Lung (tissue), 11 donors: ENCODE measurements at regions not wholly inside any gene's neighbourhood (a gene's known extent, or its start where the extent isn't known, plus 50 kb on each side); places are given as distances from the start of the nearest gene placed in this dataset.

Experiments used
- ATAC-seq: fragments of 200-7000 bp; cut with Tn5 transposase; one replicate; pipeline ENCODE4 v1.9.1; 2020; ENCODE audit warnings: moderate number of reproducible peaks; ENCODE audit not compliant: insufficient read depth, low FRiP score
- DNase-seq, 3 donors: peaks; one replicate each; pipeline ENCODE4 v3.0.0-alpha.2; 2013 to 2017
- H3K27ac ChIP-seq, 2 donors: one replicate each; pipeline ENCODE4 v1.5.1; 2013; ENCODE audit warnings: mild to moderate bottlenecking in 2 of 2, moderate library complexity in 2 of 2, control low read depth in 1 of 2, inconsistent platforms in 1 of 2, low read depth in 1 of 2, low read length in 1 of 2
- H3K27me3 ChIP-seq, 3 donors: one replicate each; pipeline ENCODE4 v1.5.1; 2013; ENCODE audit warnings: low read length in 2 of 3; ENCODE audit not compliant: control insufficient read depth in 3 of 3, insufficient read depth in 3 of 3
- H3K36me3 ChIP-seq, 4 donors: one replicate each; pipeline ENCODE4 v1.5.1; 2013; ENCODE audit warnings: low read length in 4 of 4, mild to moderate bottlenecking in 1 of 4, moderate library complexity in 1 of 4; ENCODE audit not compliant: control insufficient read depth in 4 of 4, insufficient read depth in 4 of 4
- H3K4me1 ChIP-seq, 5 donors: one replicate each; pipeline ENCODE4 v1.5.1; 2013; ENCODE audit warnings: low read length in 5 of 5, mild to moderate bottlenecking in 2 of 5, moderate library complexity in 1 of 5; ENCODE audit not compliant: control insufficient read depth in 5 of 5, insufficient read depth in 5 of 5
- H3K4me3 ChIP-seq: one replicate; pipeline ENCODE4 v1.5.1; 2013; ENCODE audit warnings: mild to moderate bottlenecking, control low read depth, moderate library complexity
- H3K9ac ChIP-seq, 2 donors: one replicate each; pipeline ENCODE4 v1.5.1; 2013; ENCODE audit warnings: low read length in 2 of 2, control low read depth in 1 of 2; ENCODE audit not compliant: insufficient read depth in 1 of 2
- H3K9me3 ChIP-seq, 4 donors: one replicate each; pipeline ENCODE4 v1.5.1; 2013; ENCODE audit warnings: low read length in 3 of 4, mild to moderate bottlenecking in 1 of 4, moderate library complexity in 1 of 4; ENCODE audit not compliant: control insufficient read depth in 4 of 4, insufficient read depth in 3 of 4
- WGBS, 2 donors: extraction: QIAGEN DNeasy Blood & Tissue Kit; methylation state at CpG; one replicate each; pipeline ENCODE4 v1.1.7; 2013; 5-methylcytosine and 5-hydroxymethylcytosine counted together
- TF ChIP-seq, protein P1 (sequence below): IDR thresholded peaks from 2 replicates; pipeline ENCODE4 v1.5.1; 2012; ENCODE audit warnings: mild to moderate bottlenecking; ENCODE audit errors: control extremely low read depth, extremely low read depth
- donor health status: control.
- donor health status: control.
- donor health status: Bipolar disorder and iron deficiency.
- donor health status: healthy.
- donor health status: DM: yes; HTN: yes; CAD: no.

DNA sequence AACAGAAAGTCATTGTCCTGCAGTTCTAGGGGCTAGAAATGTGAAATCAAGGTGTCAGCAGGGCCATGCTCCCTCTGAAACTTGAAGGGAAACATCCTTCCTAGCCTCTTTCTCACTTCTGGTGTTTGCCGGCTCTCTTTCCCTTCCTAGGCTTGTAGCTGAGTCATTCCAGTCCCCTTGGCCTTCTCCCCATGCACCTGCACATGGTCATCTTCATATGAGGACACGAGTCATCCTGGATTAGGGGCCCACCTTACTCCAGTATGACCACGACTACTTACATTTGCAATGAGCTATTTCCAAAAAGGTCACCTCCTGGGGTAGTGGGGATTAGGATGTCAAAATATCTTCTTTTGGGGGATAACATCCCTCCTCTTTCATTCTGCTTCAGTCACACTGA lies 168.5 kb upstream of the CXCR4 start:
- peaks cover 0 to 1% (median 0%) of the 10 kb centered on the region in 4 donors for H3K9me3 ChIP-seq
- TF ChIP-seq, protein P1, sequence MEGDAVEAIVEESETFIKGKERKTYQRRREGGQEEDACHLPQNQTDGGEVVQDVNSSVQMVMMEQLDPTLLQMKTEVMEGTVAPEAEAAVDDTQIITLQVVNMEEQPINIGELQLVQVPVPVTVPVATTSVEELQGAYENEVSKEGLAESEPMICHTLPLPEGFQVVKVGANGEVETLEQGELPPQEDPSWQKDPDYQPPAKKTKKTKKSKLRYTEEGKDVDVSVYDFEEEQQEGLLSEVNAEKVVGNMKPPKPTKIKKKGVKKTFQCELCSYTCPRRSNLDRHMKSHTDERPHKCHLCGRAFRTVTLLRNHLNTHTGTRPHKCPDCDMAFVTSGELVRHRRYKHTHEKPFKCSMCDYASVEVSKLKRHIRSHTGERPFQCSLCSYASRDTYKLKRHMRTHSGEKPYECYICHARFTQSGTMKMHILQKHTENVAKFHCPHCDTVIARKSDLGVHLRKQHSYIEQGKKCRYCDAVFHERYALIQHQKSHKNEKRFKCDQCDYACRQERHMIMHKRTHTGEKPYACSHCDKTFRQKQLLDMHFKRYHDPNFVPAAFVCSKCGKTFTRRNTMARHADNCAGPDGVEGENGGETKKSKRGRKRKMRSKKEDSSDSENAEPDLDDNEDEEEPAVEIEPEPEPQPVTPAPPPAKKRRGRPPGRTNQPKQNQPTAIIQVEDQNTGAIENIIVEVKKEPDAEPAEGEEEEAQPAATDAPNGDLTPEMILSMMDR, result no peak
- no peak overlapping the region for H3K9ac ChIP-seq
- 75% methylated on average over 3 of the region's 3 CpGs for WGBS, 2 donors
- no peaks in the 10 kb centered on the region for H3K27me3 ChIP-seq
- DNase-seq, result no peak
- no peak for ATAC-seq
- no peak overlapping the region for H3K27ac ChIP-seq
- H3K36me3 ChIP-seq, result no peaks in the 10 kb centered on the region
- H3K4me1 ChIP-seq, result no peaks in the 10 kb centered on the region
- no peak overlapping the region for H3K4me3 ChIP-seq

GRCh38 chr2:136284226-136285119 lies 166.5 kb upstream of the CXCR4 start:
- Histone ChIP-seq H3K9ac (no peak overlapping the region), H3K36me3 (no peaks in the 10 kb centered on the region), H3K27ac (no peak overlapping the region), H3K9me3 (no peaks in the 10 kb centered on the region), H3K4me3 (no peak overlapping the region), H3K27me3 (no peaks in the 10 kb centered on the region), H3K4me1 (no peaks in the 10 kb centered on the region)
- ATAC-seq, result no peak
- DNase-seq, result no peak
- TF ChIP-seq, protein P1, result no peak
- WGBS, 2 donors, result 65 to 83% methylated on average over 4 of the region's 4 CpGs

DNA sequence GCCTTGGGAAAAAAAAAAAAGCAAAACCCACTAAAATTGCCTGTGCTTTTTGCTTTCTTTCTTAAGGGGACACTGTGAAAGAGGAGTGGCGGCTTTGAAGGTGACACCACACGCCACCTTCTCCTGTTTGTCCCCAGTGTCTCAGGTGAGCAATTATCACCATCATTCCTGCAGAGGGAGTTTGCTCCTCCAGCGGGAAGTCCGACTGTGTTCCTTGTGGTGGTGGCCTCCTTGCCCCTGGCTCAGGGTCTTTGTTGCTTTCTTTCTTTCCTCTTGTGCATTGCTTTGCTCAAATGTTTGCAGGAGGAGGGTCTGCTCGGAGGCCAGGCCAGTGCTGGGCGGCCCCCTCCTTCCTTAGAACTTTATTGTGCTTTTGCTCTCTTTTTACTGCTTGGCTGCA lies 164.3 kb upstream of the CXCR4 start:
- TF ChIP-seq, protein P1, result no peak
- WGBS, 2 donors, result 77 to 91% methylated on average over 6 of the region's 6 CpGs
- no peak overlapping the region for H3K4me3 ChIP-seq
- H3K9ac ChIP-seq, result no peak overlapping the region
- H3K36me3 ChIP-seq, result no peaks in the 10 kb centered on the region
- no peaks in the 10 kb centered on the region for H3K9me3 ChIP-seq
- no peak overlapping the region for H3K27ac ChIP-seq
- no peak for DNase-seq
- no peaks in the 10 kb centered on the region for H3K4me1 ChIP-seq
- ATAC-seq, result no peak
- H3K27me3 ChIP-seq, result no peaks in the 10 kb centered on the region
